CD4-positive, alpha-beta T cell treated with Interleukin-17A for 4 hours (primary cell): ENCODE measurements at regions not wholly inside any gene's neighbourhood (a gene's known extent, or its start where the extent isn't known, plus 50 kb on each side); places are given as distances from the start of the nearest gene placed in this dataset.
"Not testable (repeated sequence)": the region's sequence is repeated elsewhere in the genome, so short reads cannot be mapped to it uniquely, and the experiment has no call there.

Experiments
- DNase-seq: peaks from one replicate; pipeline ENCODE4 v3.0.0-alpha.2; 2020; ENCODE audit warnings: mixed read lengths

DNA sequence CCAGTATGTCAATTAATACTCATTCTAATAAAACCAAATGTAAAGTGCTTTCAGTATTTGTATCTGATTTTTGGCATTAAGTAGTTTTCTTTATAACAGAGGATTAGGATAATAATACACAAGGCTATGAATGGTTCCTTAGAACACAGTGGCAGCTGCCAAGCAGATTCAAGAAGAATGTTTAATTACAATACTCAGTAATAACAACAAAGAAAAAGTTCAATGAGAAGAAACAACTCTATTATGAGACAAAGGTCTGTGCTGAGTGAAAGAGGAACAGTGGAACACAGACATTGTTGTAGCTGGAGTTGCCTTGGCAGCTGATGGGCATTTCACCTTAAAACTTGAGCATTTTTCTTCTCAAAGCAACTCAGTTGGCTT is 502.6 kb upstream of the NR3C2 start:
- DNase-seq, result no peak

DNA sequence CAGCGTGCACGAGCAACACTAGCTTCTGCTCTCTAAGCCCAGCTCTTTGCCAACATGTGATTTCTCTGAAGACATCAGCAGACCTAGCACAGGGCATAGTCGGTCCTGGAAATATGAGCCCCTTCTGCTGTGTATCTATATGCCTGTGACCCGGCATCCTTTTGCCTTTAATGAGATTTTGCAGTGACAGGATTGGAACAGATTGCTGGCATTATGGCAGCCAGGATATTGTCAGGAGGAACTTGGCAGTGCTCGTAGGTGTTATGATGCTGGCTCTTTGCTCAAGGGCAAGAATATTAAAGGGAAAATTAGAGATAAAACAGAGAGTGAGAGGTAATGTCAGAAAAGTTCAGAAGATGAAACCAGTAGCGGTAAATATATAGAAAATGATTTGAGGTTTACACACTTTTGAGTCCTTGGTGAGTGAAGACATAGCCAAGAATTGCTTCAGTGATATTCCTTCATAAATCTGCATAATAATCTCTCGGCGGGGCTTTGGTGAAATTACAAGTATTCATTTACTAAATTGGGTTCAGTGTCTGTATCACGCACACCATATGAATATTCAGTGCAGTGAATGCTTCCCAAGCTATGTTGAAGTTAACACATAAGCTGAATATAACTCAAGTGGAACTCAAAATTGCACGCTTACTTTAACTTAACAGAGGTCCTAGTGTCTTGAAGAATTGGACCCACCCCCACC is 502.1 kb upstream of the NR3C2 start:
- DNase-seq, result no peak

DNA sequence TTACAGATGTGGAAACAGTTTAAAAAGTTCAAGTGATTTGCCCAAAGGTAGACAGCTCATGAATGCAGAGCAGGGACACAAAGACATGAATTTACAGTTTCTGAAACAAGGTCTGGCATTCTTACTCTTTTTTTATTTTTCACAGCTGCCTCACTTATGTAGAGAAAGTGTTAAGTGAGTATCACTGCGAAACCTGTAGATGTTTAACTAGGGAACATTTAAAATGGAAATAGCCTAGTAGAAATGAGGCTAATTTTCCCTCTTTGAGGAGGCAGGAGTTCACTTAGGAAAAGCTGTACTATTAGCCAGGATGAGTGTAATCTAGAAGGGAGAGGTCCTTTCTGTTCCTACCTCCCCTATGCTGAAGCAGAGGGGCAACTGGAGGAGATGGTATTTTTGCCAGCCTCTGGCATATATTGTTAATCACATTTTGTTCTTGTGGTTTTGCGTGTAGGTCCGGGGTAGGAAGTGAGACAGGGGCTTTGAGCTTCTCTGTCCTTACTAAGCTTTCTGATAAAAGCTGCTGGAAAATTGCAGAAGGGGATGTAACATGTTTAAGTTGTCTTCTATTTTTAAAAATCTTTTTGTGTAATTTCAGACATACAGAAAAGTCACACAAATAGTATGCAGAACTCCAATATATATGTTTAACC is 492.8 kb upstream of the NR3C2 start:
- no peak for DNase-seq

DNA sequence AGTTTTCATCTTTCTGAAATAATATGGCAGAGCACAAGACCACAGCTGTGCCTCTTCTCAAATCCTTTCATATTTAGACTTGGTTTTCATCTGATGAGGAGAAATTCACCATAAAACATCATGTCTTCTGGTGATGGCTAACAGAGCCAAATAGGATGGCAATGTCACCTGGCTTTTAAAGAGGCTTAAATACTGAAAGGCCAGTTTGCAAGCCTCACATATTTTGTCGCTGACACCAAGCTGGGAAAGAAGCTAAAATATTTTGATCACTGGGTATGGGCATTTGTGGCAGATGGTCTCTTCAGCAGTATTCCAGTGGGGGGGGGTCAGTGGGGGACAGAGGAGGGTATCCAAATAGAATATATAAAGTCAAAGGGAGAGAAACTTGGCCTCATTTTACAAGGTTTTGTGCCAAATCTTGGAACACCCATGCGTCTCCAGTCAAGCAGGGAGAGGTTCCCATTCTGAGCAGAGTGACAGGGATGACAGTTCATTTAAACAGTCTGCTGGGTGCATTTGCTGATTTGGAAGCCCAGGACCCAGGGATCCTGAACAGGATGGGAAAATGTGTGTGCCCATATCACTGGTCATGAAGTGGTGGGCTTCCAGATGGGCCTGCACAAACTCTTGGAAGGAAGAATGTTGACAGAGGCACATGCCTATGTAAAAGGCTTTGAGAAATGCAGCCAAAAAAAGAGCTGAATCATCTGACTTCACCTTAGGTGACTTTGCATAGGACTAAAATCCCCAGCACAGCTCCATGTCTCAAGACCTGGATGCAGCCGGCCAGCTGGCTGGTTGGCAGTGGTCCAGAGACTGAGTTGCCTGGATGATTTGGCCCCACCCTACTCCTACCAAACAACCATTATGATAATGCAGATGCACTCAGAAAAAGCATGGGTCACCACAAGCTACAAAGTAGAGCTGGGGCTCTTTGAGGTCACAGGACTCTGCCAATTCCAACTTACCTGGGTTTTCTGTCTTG is 484.4 kb upstream of the NR3C2 start:
- no peak for DNase-seq

DNA sequence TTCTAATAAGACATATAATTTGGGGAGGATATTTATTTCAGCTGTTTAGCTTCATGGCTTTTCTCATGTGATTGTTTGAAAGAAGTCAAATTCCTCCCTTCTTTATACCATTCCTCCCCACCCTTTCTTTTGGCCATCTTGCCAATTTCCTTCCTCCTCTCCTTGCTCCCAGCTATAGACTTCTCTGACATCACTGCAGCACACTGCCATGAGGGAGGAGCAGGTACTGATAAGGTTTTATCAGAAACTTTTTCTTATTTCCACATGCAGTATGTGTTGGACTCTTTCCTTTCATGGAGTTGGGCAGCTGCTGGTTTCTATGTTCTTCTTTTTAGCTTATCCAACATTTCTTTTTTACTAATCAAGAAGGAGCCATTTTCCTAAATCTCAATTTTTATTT is 481.7 kb upstream of the NR3C2 start:
- DNase-seq, result no peak

DNA sequence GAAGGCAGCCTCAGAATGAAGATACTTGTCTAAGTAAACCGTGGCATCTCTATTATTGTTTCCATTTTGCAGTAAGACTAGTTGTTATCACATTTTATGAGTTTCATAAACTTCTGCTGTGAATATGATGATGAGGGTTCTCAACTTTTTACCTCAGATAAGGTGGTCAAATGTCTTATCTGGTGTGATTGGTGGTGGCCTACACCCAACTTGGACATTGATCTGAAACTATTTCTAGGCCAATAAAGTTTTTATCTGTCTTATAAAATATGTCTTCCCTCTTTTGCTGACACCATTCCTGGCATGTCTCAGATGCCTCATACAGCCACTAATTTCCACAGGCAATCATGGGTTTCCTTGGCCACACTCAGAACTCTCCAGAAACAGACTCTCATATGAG is 480.3 kb upstream of the NR3C2 start:
- DNase-seq, result no peak

DNA sequence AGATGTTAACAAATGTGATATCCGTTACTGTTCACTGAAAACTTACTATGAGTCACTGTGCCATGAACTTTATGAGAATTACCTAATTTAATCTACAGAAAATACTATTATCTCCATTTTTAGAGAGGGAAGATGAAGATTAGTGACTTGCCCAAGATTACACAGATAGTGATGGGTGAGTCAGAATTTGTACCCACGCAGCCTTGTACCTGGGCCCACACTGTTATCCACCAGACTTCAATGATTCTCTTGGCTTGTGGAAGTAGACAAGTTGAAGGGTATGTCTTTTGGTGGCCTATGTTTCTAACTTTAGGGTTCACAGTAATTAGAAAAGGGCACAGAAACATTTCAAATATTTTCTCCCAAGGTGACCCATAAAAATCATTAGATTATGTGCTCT is 472.5 kb upstream of the NR3C2 start:
- no peak for DNase-seq

DNA sequence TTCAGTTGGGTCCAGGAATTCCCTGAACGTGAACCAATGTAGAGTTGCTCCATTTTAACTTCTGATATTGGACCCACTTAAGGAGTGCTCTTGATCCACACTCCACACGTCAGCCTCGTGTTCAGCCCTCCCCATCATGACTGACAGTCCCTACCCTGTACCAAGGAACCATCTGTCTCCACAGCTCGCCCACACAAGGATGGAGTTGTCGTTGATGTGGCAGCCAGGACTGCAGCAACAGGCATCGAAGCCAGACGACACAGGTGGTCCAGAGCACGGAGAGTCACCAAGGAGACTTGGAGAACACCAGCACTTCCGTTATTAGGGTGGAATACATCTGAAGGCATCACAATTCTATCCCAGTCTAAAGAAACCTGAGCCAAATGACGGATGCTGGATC is 472.1 kb upstream of the NR3C2 start:
- DNase-seq, result no peak

DNA sequence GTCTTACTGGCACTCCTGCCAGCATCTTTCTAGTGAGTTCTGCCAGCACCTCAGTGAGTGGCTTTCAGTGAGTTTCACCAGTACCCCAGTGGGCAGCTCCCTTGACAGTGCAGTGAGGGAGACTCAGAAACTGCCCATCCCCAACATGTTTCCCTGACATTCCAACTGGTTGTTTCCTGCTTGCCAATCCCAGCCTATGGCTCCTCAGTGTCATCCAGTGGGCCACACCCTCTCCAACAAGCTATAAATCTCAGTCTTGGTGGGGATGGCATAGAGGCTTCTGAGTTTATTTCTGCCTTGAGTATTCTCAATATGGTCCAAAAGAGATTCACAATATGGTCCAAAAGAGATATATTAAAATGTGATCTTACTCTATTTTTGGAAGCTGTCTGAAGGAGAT is 461.2 kb upstream of the NR3C2 start:
- DNase-seq, result no peak

DNA sequence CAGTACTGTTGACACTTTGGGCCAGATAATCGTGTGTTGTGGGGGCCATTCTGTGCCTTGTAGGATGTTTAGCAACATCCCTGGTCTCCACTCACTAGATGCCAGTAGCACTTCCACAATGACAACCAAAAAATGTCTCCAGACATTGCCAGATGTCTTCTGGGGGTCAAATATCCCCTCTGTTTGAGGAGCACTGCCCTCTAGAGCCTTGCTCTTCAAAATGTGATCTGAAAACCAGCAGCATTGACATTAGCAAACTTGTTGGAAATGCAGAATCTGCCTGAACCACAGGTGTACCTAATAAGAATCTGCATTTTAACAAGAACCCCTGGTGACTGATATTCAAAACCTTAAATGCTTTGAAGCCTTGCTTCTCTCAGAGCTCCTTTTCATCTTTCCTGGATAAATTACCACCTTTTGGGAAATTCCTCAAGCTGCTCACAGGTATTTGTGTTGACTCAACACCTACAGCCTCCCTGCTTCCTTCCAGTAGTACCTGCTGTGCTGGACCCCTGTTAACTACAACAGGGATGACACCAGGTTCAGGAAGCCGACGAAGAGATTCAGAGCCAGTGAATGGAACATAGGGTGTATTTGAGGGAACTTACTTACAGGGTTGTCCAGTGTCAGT is 459.0 kb upstream of the NR3C2 start:
- no peak for DNase-seq

DNA sequence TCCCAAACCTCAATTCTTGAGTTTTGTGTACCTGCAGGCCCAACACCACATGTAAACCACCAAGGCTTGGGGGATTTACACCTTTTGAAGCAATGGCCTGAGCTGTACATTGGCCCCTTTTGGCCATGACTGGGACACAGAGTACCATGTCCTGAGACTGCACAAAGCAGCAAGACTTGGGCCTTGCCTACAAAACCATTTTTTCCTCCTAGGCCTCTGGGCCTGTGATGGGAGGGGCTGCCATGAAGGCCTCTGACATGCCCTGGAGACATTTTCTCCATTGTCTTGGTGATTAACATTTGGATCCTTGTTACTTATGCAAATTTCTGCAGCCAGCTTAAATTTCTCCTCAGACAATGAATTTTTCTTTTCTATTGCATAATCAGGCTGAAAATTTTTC is 455.9 kb upstream of the NR3C2 start:
- DNase-seq, result not testable (repeated sequence)

DNA sequence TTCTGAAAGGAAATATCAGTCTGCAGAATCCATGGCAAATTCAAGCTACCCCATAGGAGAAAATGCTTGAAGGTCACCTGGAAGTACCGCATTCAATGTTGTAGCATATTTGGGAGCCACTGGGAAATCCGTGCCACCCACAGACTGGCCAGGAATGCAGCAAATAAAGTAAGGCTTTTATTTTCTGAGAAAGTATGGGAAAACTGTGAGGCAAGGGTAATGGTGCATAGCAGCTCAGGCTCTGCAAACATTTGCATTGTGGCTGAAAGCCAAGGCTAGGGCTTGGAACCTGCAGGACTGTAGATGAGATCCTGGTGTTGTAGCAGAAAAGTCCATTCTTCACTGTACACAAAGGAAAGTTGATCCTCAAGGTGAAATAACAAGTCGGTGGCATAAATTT is 450.9 kb upstream of the NR3C2 start:
- DNase-seq, result no peak

DNA sequence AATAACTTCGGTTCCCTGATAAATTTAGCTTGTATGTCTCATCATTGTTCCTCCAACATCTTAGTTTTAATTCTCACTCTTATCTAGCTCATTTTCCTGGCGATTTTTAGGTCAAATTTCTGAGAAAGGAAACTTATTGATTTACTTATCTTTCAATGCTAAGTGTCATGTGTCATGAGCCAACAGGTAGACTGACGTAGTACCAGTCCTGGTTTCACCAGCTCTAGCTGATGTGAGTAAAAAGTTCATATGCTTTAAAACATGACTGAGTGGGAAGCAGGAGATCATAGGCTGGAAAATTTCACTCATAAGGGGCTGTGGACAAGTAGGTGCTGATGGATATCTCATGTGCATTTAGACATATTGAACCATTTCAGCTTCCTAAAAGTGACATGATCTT is 441.7 kb upstream of the NR3C2 start:
- no peak for DNase-seq

DNA sequence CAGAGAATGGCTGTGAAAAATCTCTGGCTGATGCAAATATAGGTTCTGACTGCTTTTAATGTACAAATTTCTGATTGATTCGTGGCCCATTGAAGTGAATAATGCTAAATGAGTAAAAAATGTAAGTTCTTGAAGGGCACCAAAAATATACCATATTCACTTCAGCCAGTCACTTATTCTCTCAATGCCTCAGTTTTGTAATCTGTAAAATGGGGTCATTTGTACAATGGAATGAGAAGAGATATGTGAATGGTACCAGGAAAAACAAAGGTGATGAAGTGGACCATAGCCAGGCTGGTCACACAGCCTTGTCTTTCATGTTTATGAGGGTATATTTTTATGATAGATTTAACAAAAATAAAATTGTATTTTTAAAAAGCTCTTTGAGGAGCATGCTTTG is 441.2 kb upstream of the NR3C2 start:
- no peak for DNase-seq

DNA sequence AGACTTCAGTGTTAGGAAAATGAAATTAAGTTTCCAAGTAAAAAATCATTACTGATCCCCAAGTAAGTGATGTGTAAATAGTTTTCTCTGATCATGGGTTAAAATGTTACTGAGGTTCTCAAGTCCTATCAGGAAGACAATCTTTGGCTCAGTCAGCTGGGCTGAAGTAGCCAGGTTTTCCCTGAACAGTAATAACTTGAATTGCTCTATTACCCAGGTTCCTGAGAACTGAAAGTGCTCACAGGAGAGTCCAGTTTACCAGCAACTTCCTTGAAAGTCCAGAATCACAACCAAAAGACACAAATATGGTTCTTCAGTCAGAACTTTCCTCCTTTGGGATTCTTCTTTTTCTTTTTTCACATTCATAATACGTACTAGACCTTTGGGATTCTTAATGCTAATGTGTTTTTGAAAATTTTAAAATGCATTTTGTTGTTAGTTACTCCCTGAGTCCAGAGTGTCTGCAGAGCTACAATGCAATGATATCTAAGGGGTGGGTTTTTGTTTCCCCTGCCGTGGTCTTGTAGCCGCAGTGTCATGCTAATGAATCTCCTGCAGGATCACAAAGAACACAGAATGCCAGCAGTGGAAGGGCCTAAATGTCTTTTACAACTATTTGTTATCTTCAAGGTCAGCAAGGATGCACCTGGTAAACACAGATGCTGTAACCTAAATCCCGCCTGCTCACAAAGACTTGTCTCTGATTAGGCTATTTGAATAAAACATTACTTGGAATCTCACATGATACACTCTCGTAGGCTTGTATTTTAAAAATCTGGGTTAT is 439.8 kb upstream of the NR3C2 start:
- DNase-seq, result no peak

DNA sequence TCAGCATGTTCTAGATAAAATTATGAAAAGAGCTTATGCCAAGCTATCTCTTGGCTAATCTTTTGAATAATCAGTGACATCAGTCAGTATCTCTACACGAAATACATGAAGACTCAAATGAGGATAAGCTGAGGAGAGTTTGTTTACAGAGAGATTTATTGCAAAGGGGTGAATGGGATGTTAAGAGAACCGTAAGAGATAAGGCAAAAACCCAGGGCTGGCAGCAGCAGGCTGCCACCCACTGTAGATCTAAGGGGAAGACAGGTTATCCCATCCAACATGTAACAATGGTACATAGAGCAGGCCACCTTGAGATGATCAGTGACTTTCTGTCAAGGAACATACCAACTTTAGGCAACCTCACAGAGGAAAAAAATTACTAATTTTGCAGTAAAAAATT is 432.1 kb upstream of the NR3C2 start:
- no peak for DNase-seq

DNA sequence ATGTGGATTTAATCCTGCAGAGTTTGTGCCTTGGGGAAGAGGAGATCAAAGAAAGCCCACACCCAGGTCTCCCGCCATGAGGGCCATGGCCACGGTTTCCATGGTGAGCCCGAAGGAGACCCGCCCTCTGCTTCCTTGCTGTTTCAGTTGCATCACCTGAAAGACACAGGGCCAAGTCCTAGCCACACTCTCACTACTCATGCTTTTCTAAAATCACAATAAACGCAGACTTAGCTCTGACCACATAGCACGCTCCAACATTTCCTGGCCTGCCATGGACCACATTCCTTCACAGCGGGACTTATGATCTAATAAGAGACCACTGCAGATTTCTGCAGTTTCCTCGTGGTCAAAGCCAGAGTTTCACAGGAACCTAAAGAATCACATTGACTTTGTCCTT is 426.0 kb upstream of the NR3C2 start:
- DNase-seq, result no peak

DNA sequence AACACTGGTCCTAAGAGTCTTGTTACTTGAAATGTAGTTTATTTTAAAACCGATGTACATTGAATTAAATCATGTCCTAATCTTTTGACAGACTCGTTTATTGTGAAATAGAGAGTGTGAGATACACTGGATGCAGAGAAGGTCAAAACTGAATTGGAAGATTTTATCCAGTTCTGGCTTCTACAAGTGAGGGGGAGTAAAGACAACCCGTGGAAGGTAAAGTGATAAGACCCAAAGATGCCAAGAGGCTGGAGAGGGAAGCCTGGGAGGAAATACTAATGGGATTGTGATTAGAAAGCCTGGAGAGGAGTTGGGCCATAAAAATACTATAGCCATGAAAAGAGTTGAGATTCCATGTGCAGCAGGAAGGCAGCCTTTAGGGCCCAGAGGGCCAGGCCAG is 424.5 kb upstream of the NR3C2 start:
- DNase-seq, result no peak

DNA sequence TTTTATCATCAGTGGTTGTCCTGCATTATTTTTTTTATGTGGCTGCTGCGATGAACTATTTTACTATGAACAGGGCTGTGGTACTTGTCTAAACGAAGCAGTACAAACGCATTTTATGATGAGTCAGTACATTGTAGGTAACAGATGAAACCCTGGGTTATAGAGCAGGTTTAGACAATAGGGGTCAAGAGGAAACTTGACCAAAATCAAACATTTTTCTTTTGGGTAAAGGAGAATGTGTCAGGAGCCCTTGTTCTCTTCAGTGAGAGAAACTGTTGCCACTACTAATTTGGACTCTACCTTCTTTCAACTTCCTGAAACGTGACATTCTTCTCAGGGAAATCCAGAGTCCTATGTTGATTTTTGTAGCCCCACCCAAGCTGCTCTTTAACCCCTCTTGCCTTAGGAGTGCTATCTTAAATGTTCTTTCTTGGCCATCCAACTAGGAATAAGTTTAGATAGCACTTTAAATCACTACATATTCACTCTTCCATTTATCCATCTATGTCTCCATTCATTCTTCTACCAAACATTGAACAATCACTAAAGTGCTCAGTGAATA is 415.8 kb upstream of the NR3C2 start:
- DNase-seq, result no peak

DNA sequence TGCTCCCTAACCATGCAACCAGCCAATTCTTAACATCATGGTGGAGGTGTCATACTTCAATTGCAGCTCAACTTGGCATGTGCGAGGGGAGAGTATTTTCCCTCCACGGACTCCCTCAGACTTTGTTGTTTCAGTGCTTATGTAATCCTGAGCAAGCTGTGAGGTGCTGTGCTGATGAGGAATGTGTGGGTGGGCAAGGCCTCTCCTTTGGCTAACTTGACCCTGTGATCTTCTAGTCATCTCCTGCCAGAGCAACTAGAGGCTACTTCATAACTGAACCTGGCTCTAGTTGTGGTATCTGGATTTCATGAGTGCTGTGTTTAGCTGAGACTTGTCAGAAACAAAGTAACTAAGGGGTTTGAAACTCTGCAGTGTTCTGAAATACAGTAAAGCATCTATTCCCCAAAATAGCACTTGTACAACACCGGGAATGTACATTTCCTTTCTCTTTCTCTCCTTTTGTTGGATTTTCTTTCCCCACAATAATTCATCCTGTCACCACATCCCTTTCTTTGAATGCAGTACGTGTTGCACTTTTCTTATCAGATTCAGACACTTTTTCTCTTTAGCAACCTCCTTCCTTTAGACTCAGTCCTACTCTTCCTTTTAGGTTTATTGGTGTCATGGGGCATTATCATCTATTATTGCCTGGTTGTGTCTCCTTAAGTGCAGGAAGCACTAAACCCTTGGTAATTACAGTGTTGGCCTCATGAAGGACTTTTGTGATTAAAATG is 415.2 kb upstream of the NR3C2 start:
- DNase-seq, result no peak

DNA sequence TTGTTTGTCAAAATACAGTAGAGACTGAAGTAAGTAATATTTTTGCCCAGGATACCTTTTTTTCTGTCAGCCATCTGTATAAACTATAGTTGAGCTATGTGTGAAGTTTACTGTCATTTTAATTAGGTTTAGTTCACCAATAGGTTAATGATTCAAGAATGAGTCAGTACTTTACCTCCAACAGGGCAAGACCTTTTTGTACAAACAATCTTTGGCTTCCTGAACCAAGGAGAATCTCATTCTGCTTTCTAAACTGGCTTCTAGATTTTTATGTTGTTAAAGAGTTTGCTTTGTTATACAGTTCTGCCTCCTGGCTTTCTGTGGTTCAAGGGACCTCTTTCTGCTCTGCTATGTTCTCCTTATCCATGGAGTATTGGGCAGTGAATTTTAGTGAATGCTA is 412.0 kb upstream of the NR3C2 start:
- DNase-seq, result no peak
